ENCODE measurements at regions not wholly inside any gene's neighbourhood (a gene's known extent, or its start where the extent isn't known, plus 50 kb on each side); places are given as distances from the start of the nearest gene placed in this dataset.

DNA sequence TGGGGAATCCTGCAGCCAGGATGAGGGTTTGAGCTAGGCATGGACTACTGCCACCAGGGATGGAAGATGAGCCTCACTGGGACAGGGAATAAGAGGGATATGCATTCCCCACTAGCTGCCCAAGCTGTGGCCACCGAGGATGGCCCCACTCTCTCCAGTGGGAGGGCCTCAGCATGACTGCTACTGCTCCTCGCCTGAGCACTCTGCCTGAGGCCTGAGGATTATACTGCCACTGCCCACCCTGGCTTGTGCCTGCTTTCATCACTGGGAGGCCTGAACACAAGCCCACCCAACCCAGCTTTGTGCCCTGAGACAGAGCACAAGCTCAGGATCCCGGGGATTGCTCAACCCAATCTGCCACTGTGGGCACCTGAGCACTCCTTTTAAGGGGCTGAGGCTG is 425.6 kb downstream of the RASEF start:
- TF ChIP-seq, protein P1, sequence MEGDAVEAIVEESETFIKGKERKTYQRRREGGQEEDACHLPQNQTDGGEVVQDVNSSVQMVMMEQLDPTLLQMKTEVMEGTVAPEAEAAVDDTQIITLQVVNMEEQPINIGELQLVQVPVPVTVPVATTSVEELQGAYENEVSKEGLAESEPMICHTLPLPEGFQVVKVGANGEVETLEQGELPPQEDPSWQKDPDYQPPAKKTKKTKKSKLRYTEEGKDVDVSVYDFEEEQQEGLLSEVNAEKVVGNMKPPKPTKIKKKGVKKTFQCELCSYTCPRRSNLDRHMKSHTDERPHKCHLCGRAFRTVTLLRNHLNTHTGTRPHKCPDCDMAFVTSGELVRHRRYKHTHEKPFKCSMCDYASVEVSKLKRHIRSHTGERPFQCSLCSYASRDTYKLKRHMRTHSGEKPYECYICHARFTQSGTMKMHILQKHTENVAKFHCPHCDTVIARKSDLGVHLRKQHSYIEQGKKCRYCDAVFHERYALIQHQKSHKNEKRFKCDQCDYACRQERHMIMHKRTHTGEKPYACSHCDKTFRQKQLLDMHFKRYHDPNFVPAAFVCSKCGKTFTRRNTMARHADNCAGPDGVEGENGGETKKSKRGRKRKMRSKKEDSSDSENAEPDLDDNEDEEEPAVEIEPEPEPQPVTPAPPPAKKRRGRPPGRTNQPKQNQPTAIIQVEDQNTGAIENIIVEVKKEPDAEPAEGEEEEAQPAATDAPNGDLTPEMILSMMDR (conservative IDR thresholded peaks at IDR 0.05 in 1 of 2, IDR thresholded peaks at IDR 0.05 in 1 of 2; ENCODE audit: low read depth in 1 of 2, low read length in 2 of 2): no peak
- TF ChIP-seq EZH2 (IDR thresholded peaks at IDR 0.05; ENCODE audit: low read length, missing control alignments): no peak
